Panc1 (cell line): ENCODE measurements at regions not wholly inside any gene's neighbourhood (a gene's known extent, or its start where the extent isn't known, plus 50 kb on each side); places are given as distances from the start of the nearest gene placed in this dataset.

Experiments
- ATAC-seq: fragments of 200-7000 bp; cut with Tn5 transposase; 2 replicates; pipeline ENCODE4 v1.9.1; 2020; ENCODE audit warnings: mild to moderate bottlenecking, moderate library complexity
- BruUV-seq: library from RNA; stranded (reverse); fragments of 400-500 nt; replicated peaks from 2 replicates; lab custom pipeline; 2021; lab: Mats Ljungman, UMichigan
- CTCF ChIA-PET: fragments of 300-600 bp; sonication (Branson Sonifier 250); formaldehyde crosslinking; loops from one replicate; lab custom pipeline; 2022; ENCODE audit warnings: antibody characterized with exemption; lab: Charles Lee
- POLR2A ChIA-PET: fragments of 300-600 bp; sonication (Branson Sonifier 250); formaldehyde crosslinking; loops from one replicate; lab custom pipeline; 2022; ENCODE audit warnings: antibody characterized with exemption; lab: Charles Lee
- DNase-seq: peaks from one replicate; pipeline ENCODE4 v3.0.0-alpha.2; 2010; ENCODE audit warnings: low read depth, low spot score
- H3K27ac ChIP-seq: 2 replicates; pipeline ENCODE4 v1.5.1; 2011; ENCODE audit warnings: mild to moderate bottlenecking, low read length, inconsistent platforms
- H3K27me3 ChIP-seq: fragments of 200-500 bp; sonication (Bioruptor generic); 2 replicates; pipeline ENCODE4 v1.6.0; 2014; ENCODE audit warnings: low read length, inconsistent platforms; ENCODE audit not compliant: control insufficient read depth, insufficient read depth
- H3K36me3 ChIP-seq: fragments of 200-500 bp; sonication (Bioruptor generic); 2 replicates; pipeline ENCODE4 v1.5.1; 2014; ENCODE audit warnings: inconsistent platforms, mild to moderate bottlenecking, low read length, moderate library complexity; ENCODE audit not compliant: control insufficient read depth, insufficient read depth
- H3K4me1 ChIP-seq: 2 replicates; pipeline ENCODE4 v1.5.1; 2011; ENCODE audit warnings: inconsistent platforms, mild to moderate bottlenecking, low read length, moderate library complexity; ENCODE audit not compliant: control insufficient read depth, insufficient read depth
- H3K4me3 ChIP-seq, 2 experiments: 2 replicates each; pipeline ENCODE4 v1.5.1; 2011 to 2012; ENCODE audit warnings: low read depth in 2 of 2, low read length in 2 of 2, mild to moderate bottlenecking in 2 of 2, inconsistent platforms in 1 of 2, moderate library complexity in 1 of 2
- H3K9me3 ChIP-seq: fragments of 200-500 bp; sonication (Bioruptor generic); 2 replicates; pipeline ENCODE4 v1.5.1; 2014; ENCODE audit warnings: low read depth, mild to moderate bottlenecking, inconsistent platforms, low read length, moderate library complexity; ENCODE audit not compliant: control insufficient read depth, insufficient read depth
- POLR2AphosphoS5 ChIP-seq: IDR thresholded peaks from 2 replicates; pipeline ENCODE4 v1.6.1; 2012; ENCODE audit warnings: mild to moderate bottlenecking, low read depth, low read length, moderate library complexity
- SIN3A ChIP-seq: IDR thresholded peaks from 2 replicates; pipeline ENCODE4 v1.6.1; 2012; ENCODE audit warnings: low read depth, mild to moderate bottlenecking, low read length, moderate library complexity, borderline replicate concordance; ENCODE audit not compliant: insufficient read depth
- TCF7L2 ChIP-seq: IDR thresholded peaks from 2 replicates; pipeline ENCODE4 v1.6.1; 2011; ENCODE audit warnings: mild to moderate bottlenecking, low read depth, low read length, inconsistent platforms
- in situ Hi-C: cut with HindIII; loops from 2 replicates; pipeline ENCODE4 v1.10.0; 2016; ENCODE audit warnings: low sequenced_read_pairs, low pct_unique_long_range_greater_than_20kb
- intact Hi-C: fragments of 100-400 bp; cut with micrococcal nuclease; formaldehyde crosslinking; loops from one replicate; pipeline ENCODE4 v1.10.0; 2022; ENCODE audit not compliant: unreplicated experiment
- TF ChIP-seq, protein P1 (sequence below): fragments of 450-650 bp; IDR thresholded peaks from 2 replicates; pipeline ENCODE4 v1.5.1; 2017; ENCODE audit warnings: mild to moderate bottlenecking
- TF ChIP-seq, protein P2 (sequence below), 2 experiments: IDR thresholded peaks; 2 replicates each; pipeline ENCODE4 v1.6.1; 2011 to 2012; ENCODE audit warnings: low read depth in 2 of 2, control low read depth in 1 of 2, low read length in 1 of 2, mild to moderate bottlenecking in 1 of 2, moderate library complexity in 1 of 2; ENCODE audit not compliant: insufficient read depth in 1 of 2

DNA sequence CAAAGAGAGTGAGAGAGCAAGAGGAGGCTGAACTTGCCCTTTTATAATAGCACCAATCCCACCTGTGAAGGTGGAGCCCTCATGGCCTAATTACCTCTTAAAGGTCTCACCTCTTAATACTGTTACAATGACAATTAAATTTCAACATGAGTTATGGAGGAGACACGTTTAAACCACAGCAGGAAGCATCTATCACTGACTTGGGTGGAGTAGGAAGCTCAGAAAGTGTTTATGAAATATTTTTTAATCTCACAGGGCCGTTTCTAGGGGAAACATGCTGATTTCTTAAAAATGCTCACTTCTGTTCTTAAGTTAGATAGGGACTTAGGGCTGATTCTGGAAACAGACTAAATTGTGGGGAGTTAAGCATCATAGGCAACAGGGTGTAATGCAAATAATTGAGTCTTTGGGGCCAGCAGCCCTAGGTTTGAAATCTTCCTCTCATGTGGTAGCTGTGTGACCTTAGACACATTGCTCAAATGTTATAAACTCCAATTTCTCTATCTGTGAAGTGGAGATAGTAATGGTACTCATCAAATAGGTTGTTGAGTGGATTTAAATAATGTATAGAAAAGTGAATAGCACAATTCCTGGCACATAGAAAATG lies 133.3 kb upstream of the KLHL25 start:
- no TSS peak for BruUV-seq
- ChIA-PET POLR2A (no interaction called here), CTCF (no interaction called here)
- in situ Hi-C loops (no loop called here), intact Hi-C loops (no loop called here)
- H3K4me1 ChIP-seq, result no peaks in the 10 kb centered on the region
- H3K27ac ChIP-seq, result no peak overlapping the region
- H3K9me3 ChIP-seq, result no peaks in the 10 kb centered on the region
- no peaks in the 10 kb centered on the region; the same call in 1 of the 2 replicates for H3K27me3 ChIP-seq
- ATAC-seq (no peak), DNase-seq (no peak)
- H3K4me3 ChIP-seq, result no peak overlapping the region
- no peaks in the 10 kb centered on the region for H3K36me3 ChIP-seq
- TF ChIP-seq, protein P1, sequence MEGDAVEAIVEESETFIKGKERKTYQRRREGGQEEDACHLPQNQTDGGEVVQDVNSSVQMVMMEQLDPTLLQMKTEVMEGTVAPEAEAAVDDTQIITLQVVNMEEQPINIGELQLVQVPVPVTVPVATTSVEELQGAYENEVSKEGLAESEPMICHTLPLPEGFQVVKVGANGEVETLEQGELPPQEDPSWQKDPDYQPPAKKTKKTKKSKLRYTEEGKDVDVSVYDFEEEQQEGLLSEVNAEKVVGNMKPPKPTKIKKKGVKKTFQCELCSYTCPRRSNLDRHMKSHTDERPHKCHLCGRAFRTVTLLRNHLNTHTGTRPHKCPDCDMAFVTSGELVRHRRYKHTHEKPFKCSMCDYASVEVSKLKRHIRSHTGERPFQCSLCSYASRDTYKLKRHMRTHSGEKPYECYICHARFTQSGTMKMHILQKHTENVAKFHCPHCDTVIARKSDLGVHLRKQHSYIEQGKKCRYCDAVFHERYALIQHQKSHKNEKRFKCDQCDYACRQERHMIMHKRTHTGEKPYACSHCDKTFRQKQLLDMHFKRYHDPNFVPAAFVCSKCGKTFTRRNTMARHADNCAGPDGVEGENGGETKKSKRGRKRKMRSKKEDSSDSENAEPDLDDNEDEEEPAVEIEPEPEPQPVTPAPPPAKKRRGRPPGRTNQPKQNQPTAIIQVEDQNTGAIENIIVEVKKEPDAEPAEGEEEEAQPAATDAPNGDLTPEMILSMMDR, result no peak
- no peak for TF ChIP-seq SIN3A
- TF ChIP-seq, protein P2, sequence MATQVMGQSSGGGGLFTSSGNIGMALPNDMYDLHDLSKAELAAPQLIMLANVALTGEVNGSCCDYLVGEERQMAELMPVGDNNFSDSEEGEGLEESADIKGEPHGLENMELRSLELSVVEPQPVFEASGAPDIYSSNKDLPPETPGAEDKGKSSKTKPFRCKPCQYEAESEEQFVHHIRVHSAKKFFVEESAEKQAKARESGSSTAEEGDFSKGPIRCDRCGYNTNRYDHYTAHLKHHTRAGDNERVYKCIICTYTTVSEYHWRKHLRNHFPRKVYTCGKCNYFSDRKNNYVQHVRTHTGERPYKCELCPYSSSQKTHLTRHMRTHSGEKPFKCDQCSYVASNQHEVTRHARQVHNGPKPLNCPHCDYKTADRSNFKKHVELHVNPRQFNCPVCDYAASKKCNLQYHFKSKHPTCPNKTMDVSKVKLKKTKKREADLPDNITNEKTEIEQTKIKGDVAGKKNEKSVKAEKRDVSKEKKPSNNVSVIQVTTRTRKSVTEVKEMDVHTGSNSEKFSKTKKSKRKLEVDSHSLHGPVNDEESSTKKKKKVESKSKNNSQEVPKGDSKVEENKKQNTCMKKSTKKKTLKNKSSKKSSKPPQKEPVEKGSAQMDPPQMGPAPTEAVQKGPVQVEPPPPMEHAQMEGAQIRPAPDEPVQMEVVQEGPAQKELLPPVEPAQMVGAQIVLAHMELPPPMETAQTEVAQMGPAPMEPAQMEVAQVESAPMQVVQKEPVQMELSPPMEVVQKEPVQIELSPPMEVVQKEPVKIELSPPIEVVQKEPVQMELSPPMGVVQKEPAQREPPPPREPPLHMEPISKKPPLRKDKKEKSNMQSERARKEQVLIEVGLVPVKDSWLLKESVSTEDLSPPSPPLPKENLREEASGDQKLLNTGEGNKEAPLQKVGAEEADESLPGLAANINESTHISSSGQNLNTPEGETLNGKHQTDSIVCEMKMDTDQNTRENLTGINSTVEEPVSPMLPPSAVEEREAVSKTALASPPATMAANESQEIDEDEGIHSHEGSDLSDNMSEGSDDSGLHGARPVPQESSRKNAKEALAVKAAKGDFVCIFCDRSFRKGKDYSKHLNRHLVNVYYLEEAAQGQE (IDR thresholded peaks at IDR 0.05; ENCODE audit: insufficient read depth in 1 of 2, low read depth in 2 of 2, low read length in 1 of 2), result no peak
- no peak for TF ChIP-seq POLR2AphosphoS5
- no peak for TF ChIP-seq TCF7L2

DNA sequence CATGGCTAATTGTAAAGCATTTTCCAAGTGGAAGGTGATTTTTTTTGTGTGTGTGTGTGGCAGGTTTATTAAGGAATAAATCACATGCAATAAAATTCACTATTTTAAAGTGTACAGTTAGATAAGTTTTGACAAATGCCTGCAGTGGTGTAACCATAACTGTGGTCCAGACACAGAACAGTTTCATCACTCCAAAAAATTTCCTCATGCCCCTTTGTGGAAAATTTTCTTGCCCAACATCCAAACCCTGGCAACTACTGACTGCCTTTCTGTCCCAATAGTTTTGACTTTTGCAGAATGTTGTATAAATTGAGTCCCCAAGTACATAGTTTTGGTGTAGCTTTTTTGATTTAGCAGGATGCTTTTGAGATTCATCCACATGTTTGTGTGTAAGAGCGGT lies 135.1 kb upstream of the KLHL25 start:
- no peak overlapping the region for H3K27ac ChIP-seq
- no peaks in the 10 kb centered on the region for H3K9me3 ChIP-seq
- no TSS peak for BruUV-seq
- no peaks in the 10 kb centered on the region; the same call in 1 of the 2 replicates for H3K27me3 ChIP-seq
- H3K4me3 ChIP-seq, result no peak overlapping the region
- intact Hi-C loops (no loop called here), in situ Hi-C loops (no loop called here)
- POLR2A ChIA-PET, result no interaction called here
- DNase-seq (no peak), ATAC-seq (no peak)
- H3K36me3 ChIP-seq, result no peaks in the 10 kb centered on the region
- CTCF ChIA-PET, result no interaction called here
- TF ChIP-seq, protein P1, result no peak
- no peak for TF ChIP-seq SIN3A
- TF ChIP-seq TCF7L2, result no peak
- TF ChIP-seq, protein P2 (IDR thresholded peaks at IDR 0.05; ENCODE audit: insufficient read depth in 1 of 2, low read depth in 2 of 2, low read length in 1 of 2), result no peak
- no peak for TF ChIP-seq POLR2AphosphoS5
- no peaks in the 10 kb centered on the region for H3K4me1 ChIP-seq
